HuH-7.5 (cell line): ENCODE measurements at regions not wholly inside any gene's neighbourhood (a gene's known extent, or its start where the extent isn't known, plus 50 kb on each side); places are given as distances from the start of the nearest gene placed in this dataset.
"Not testable (repeated sequence)": the region's sequence is repeated elsewhere in the genome, so short reads cannot be mapped to it uniquely, and the experiment has no call there.

Experiments used
- DNase-seq: peaks from one replicate; pipeline ENCODE4 v3.0.0; 2011; ENCODE audit warnings: low spot score

GRCh38 chr11:90774727-90775566 lies 552.1 kb upstream of the CHORDC1 start:
- DNase-seq: no peak

GRCh38 chr11:90770007-90770406 lies 547.2 kb upstream of the CHORDC1 start:
- DNase-seq: no peak

GRCh38 chr11:90766121-90766520 lies 543.3 kb upstream of the CHORDC1 start:
- DNase-seq: no peak

GRCh38 chr11:90764691-90765090 lies 541.8 kb upstream of the CHORDC1 start:
- no peak for DNase-seq

GRCh38 chr11:90757849-90758494 lies 535.1 kb upstream of the CHORDC1 start:
- DNase-seq: no peak

GRCh38 chr11:90756617-90757016 lies 533.8 kb upstream of the CHORDC1 start:
- DNase-seq: no peak

- DNase-seq: no peak
These were observed 530.7 kb upstream of the CHORDC1 start for GRCh38 chr11:90753546-90753945.

GRCh38 chr11:90747057-90747456 lies 524.2 kb upstream of the CHORDC1 start:
- DNase-seq: no peak

- DNase-seq: no peak
These were observed 521.3 kb upstream of the CHORDC1 start for GRCh38 chr11:90744169-90744568.

GRCh38 chr11:90738799-90739198 lies 516.0 kb upstream of the CHORDC1 start:
- DNase-seq: no peak

GRCh38 chr11:90737444-90738050 lies 514.7 kb upstream of the CHORDC1 start:
- DNase-seq: no peak

- DNase-seq: no peak
These were observed 509.6 kb upstream of the CHORDC1 start for GRCh38 chr11:90732486-90732885.

GRCh38 chr11:90723475-90723874 lies 500.6 kb upstream of the CHORDC1 start:
- no peak for DNase-seq

- no peak for DNase-seq
These were observed 499.8 kb upstream of the CHORDC1 start for GRCh38 chr11:90722552-90723190.

- DNase-seq: no peak
These were observed 494.7 kb upstream of the CHORDC1 start for GRCh38 chr11:90717522-90717921.

- DNase-seq: no peak
These were observed 482.8 kb upstream of the CHORDC1 start for GRCh38 chr11:90705661-90706060.

- DNase-seq: no peak
These were observed 481.7 kb upstream of the CHORDC1 start for GRCh38 chr11:90704510-90704909.

GRCh38 chr11:90701716-90702115 lies 478.9 kb upstream of the CHORDC1 start:
- no peak for DNase-seq

- DNase-seq: no peak
These were observed 478.1 kb upstream of the CHORDC1 start for GRCh38 chr11:90700789-90701439.

- DNase-seq: no peak
These were observed 477.0 kb upstream of the CHORDC1 start for GRCh38 chr11:90699791-90700400.

- DNase-seq: no peak
These were observed 475.4 kb upstream of the CHORDC1 start for GRCh38 chr11:90698238-90698637.

GRCh38 chr11:90675496-90675895 lies 452.6 kb upstream of the CHORDC1 start:
- not testable (repeated sequence) for DNase-seq
